Gastroesophageal sphincter (tissue), 4 donors: ENCODE measurements at regions not wholly inside any gene's neighbourhood (a gene's known extent, or its start where the extent isn't known, plus 50 kb on each side); places are given as distances from the start of the nearest gene placed in this dataset.

ENCODE experiments used
- ATAC-seq: fragments of 150-250 bp; one replicate; pipeline ENCODE4 v1.9.1; 2016; ENCODE audit warnings: mild to moderate bottlenecking, moderate library complexity
- H3K27ac ChIP-seq, 4 donors: fragments of 200-600 bp; sonication (generic) in 3 of 4; 1 replicate in 3 of 4; 2 replicates in 1 of 4; pipeline ENCODE4 v1.5.1; 2016 to 2019
- H3K27me3 ChIP-seq: fragments of 200-600 bp; sonication (generic); one replicate; pipeline ENCODE4 v1.5.1; 2019
- H3K36me3 ChIP-seq, 2 donors: fragments of 200-600 bp; sonication (generic); one replicate each; pipeline ENCODE4 v1.5.1; 2019; ENCODE audit warnings: control low read depth in 1 of 2
- H3K4me1 ChIP-seq, 3 donors: fragments of 200-600 bp; sonication (generic); 1 replicate in 2 of 3; 2 replicates in 1 of 3; pipeline ENCODE4 v1.5.1; 2016 to 2019; ENCODE audit warnings: control low read depth in 2 of 3
- H3K4me3 ChIP-seq, 2 donors: fragments of 200-600 bp; sonication (generic); one replicate each; pipeline ENCODE4 v1.5.1; 2019; ENCODE audit warnings: mild to moderate bottlenecking in 1 of 2, moderate library complexity in 1 of 2
- H3K9me3 ChIP-seq, 3 donors: fragments of 200-600 bp; sonication (generic); one replicate each; pipeline ENCODE4 v1.5.1; 2017 to 2019; ENCODE audit warnings: control low read depth in 2 of 3
- CTCF ChIP-seq, 4 experiments: fragments of 200-600 bp in 2 of 4; fragments of 450-650 bp in 2 of 4; sonication (generic) in 1 of 4; IDR thresholded peaks; one replicate each; pipeline ENCODE4 v1.5.1; 2017 to 2019; ENCODE audit warnings: antibody characterized with exemption in 4 of 4, mild to moderate bottlenecking in 2 of 4, moderate library complexity in 2 of 4
- EP300 ChIP-seq: sonication (generic); formaldehyde crosslinking; IDR thresholded peaks from one replicate; pipeline ENCODE4 v1.6.1; 2017; ENCODE audit warnings: antibody characterized with exemption, mild to moderate bottlenecking
- POLR2A ChIP-seq, 2 donors: fragments of 450-650 bp; IDR thresholded peaks; one replicate each; pipeline ENCODE4 v1.6.1; 2017; ENCODE audit warnings: antibody characterized with exemption in 2 of 2, mild to moderate bottlenecking in 2 of 2, moderate library complexity in 1 of 2
- POLR2AphosphoS5 ChIP-seq: sonication (generic); formaldehyde crosslinking; IDR thresholded peaks from one replicate; pipeline ENCODE4 v1.6.1; 2017; ENCODE audit warnings: antibody characterized with exemption
- WGBS, 2 donors: methylation state at CpG; one replicate each; pipeline ENCODE4 v1.1.5; 2018; ENCODE audit warnings: low coverage in 1 of 2; 5-methylcytosine and 5-hydroxymethylcytosine counted together

DNA sequence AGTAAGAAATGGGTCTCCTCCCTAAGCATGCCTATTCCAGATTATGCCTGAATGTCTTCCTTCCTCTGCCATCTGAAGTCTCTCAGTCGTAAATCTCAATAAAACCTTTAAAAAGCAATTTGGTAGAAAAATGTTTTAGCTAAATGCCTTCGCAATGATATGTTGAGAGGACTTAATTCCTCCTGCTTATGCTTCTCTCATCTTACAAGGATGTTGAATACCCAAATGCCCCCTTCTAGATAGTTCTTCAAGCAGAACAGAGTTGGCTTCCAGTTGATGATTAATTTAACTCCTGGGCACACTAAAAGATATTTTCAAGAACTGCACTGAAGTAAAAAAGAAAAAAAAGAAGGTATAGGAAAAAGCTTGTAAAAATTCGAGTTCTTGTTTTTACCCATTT is 275.0 kb upstream of the SPTLC3 start:
- 59 to 61% methylated on average over 3 of the region's 3 CpGs for WGBS, 2 donors
- Histone ChIP-seq H3K27ac (no peak overlapping the region), H3K4me1 (no peaks in the 10 kb centered on the region), H3K9me3 (no peaks in the 10 kb centered on the region), H3K36me3 (no peaks in the 10 kb centered on the region), H3K4me3 (no peak overlapping the region), H3K27me3 (no peaks in the 10 kb centered on the region)
- TF ChIP-seq EP300 (no peak), CTCF (IDR thresholded peaks at IDR 0.05) (no peak)
- ATAC-seq: no peak

DNA sequence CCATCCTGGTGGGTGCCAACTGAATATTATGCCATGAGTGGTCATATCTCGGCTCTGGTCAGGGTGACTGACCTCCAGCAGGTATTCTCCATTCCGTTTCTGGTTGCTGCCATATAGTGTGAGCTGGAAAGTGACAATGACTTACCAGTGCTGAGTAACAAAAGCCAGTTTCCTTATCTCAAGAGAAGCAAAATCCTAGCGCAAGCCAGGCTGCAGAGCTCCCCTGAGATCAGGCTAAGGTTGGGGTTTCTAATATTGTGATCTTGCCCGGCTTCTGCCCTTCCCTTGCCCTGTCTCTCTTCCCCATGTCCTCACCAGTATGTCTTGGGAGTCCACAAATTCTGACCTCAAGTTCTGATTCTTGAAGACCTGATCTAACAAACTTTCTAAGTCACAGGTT is 271.3 kb upstream of the SPTLC3 start:
- no peaks in the 10 kb centered on the region for H3K9me3 ChIP-seq
- no peaks in the 10 kb centered on the region for H3K4me1 ChIP-seq
- H3K27ac ChIP-seq: peak overlapping the region in 1 of 4 donors; percentile 48
- TF ChIP-seq CTCF (IDR thresholded peaks at IDR 0.05) (no peak), POLR2AphosphoS5 (no peak), POLR2A (IDR thresholded peaks at IDR 0.05) (no peak), EP300 (no peak)
- WGBS, 2 donors: 80 to 100% methylated on average over 1 to 4 of the region's 4 CpGs
- ATAC-seq: no peak
- no peaks in the 10 kb centered on the region for H3K36me3 ChIP-seq
- H3K27me3 ChIP-seq: no peaks in the 10 kb centered on the region
- no peak overlapping the region for H3K4me3 ChIP-seq

DNA sequence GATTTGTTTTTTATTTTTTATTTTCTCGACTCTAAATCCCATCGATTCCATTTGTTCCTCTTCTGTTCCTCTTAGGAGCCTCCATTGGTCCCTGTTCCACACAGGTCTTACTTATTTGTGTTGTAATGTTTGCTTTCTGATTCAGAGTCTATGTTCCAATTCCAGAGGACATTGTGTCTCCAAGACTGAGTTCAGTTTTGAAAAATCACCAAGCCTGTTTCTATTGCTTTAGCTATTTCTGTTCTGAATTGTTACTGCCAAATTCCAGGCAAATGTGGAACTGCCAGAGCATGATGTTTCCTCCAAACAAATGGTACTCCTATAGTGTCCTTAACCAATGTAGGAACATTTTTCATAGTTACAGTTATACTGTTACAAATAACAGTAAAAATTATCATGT is 270.9 kb upstream of the SPTLC3 start:
- Histone ChIP-seq H3K4me3 (no peak overlapping the region), H3K4me1 (no peaks in the 10 kb centered on the region), H3K27me3 (no peaks in the 10 kb centered on the region), H3K27ac (no peak overlapping the region), H3K9me3 (no peaks in the 10 kb centered on the region), H3K36me3 (no peaks in the 10 kb centered on the region)
- 94 to 95% methylated on average over 2 of the region's 2 CpGs for WGBS, 2 donors
- ATAC-seq: peak; percentile 64
- no peak for TF ChIP-seq EP300
- TF ChIP-seq POLR2AphosphoS5: peak; percentile 71
- no peak for TF ChIP-seq POLR2A (IDR thresholded peaks at IDR 0.05)
- TF ChIP-seq CTCF (IDR thresholded peaks at IDR 0.05): no peak

- ATAC-seq: no peak
- Histone ChIP-seq H3K36me3 (no peaks in the 10 kb centered on the region), H3K27me3 (no peaks in the 10 kb centered on the region), H3K27ac (no peak overlapping the region), H3K9me3 (no peaks in the 10 kb centered on the region), H3K4me1 (no peaks in the 10 kb centered on the region), H3K4me3 (no peak overlapping the region)
- TF ChIP-seq POLR2A (IDR thresholded peaks at IDR 0.05): no peak
- no peak for TF ChIP-seq POLR2AphosphoS5
- no peak for TF ChIP-seq CTCF (IDR thresholded peaks at IDR 0.05)
- no peak for TF ChIP-seq EP300
- WGBS, 2 donors: 90% methylated on average over 3 to 5 of the region's 5 CpGs
These were observed 268.1 kb upstream of the SPTLC3 start for GRCh38 chr20:12740647-12741046.

GRCh38 chr20:12744037-12744436 is 264.7 kb upstream of the SPTLC3 start:
- WGBS, 2 donors: 76 to 92% methylated on average over 2 of the region's 2 CpGs
- no peaks in the 10 kb centered on the region for H3K27me3 ChIP-seq
- H3K9me3 ChIP-seq: no peaks in the 10 kb centered on the region
- H3K4me3 ChIP-seq: no peak overlapping the region
- H3K27ac ChIP-seq: no peak overlapping the region
- no peak for ATAC-seq
- TF ChIP-seq POLR2AphosphoS5: no peak
- no peak for TF ChIP-seq EP300
- no peak for TF ChIP-seq POLR2A (IDR thresholded peaks at IDR 0.05)
- H3K4me1 ChIP-seq: no peaks in the 10 kb centered on the region
- H3K36me3 ChIP-seq: no peaks in the 10 kb centered on the region
